SU-DHL-6 (cell line): ENCODE measurements at regions not wholly inside any gene's neighbourhood (a gene's known extent, or its start where the extent isn't known, plus 50 kb on each side); places are given as distances from the start of the nearest gene placed in this dataset.

Experiments used
- H2AFZ ChIP-seq: fragments of 200-600 bp; sonication (generic); 2 replicates; pipeline ENCODE4 v1.6.1; 2014; ENCODE audit warnings: low read depth, mild to moderate bottlenecking, moderate library complexity, mixed read lengths, antibody characterized with exemption, low read length; ENCODE audit not compliant: severe bottlenecking
- H3F3A ChIP-seq: fragments of 200-600 bp; shearing (Covaris generic); 2 replicates; pipeline ENCODE4 v1.6.0; 2016; ENCODE audit warnings: antibody characterized with exemption, mild to moderate bottlenecking; ENCODE audit not compliant: insufficient read depth
- H3K27ac ChIP-seq: fragments of 200-600 bp; sonication (generic); 2 replicates; pipeline ENCODE4 v1.5.1; 2016; ENCODE audit warnings: low read depth, mild to moderate bottlenecking, low read length, moderate library complexity, mixed read lengths
- H3K27me3 ChIP-seq: fragments of 200-600 bp; sonication (generic), shearing (Covaris generic); 2 replicates; pipeline ENCODE4 v1.6.0; 2014; ENCODE audit warnings: mild to moderate bottlenecking, low read length
- H3K36me3 ChIP-seq: fragments of 200-600 bp; sonication (generic); 2 replicates; pipeline ENCODE4 v1.6.1; 2014; ENCODE audit warnings: mild to moderate bottlenecking, low read length, mixed read lengths
- H3K4me2 ChIP-seq: fragments of 300-600, 200-600 bp; shearing (Covaris generic), sonication (generic); 2 replicates; pipeline ENCODE4 v1.6.0; 2014; ENCODE audit warnings: low read length, low read depth, mild to moderate bottlenecking; ENCODE audit not compliant: poor library complexity, severe bottlenecking
- H3K4me3 ChIP-seq: fragments of 200-600 bp; sonication (generic); 2 replicates; pipeline ENCODE4 v1.5.1; 2014; ENCODE audit warnings: antibody characterized with exemption, low read length, mild to moderate bottlenecking, mixed read lengths; ENCODE audit not compliant: insufficient read depth, poor library complexity, severe bottlenecking
- H3K79me2 ChIP-seq: fragments of 200-600 bp; sonication (generic); 2 replicates; pipeline ENCODE4 v1.6.1; 2014; ENCODE audit warnings: mild to moderate bottlenecking, low read length, moderate library complexity; ENCODE audit not compliant: insufficient read depth
- H3K9ac ChIP-seq: fragments of 200-600 bp; sonication (generic); 2 replicates; pipeline ENCODE4 v1.7.0; 2014; ENCODE audit warnings: mild to moderate bottlenecking, low read length
- H3K9me2 ChIP-seq: fragments of 200-600 bp; sonication (generic); replicated peaks from 2 replicates; pipeline ENCODE4 v1.6.1; 2014; ENCODE audit warnings: low read length; ENCODE audit not compliant: insufficient read depth
- H3K9me3 ChIP-seq: fragments of 200-600 bp; sonication (generic); 2 replicates; pipeline ENCODE4 v1.6.1; 2014; ENCODE audit warnings: low read length, mixed read lengths; ENCODE audit not compliant: insufficient read depth
- H4K20me1 ChIP-seq: fragments of 200-600 bp; sonication (generic); 2 replicates; pipeline ENCODE4 v1.6.1; 2014; ENCODE audit warnings: low read depth, mild to moderate bottlenecking, antibody characterized with exemption, low read length, moderate library complexity, mixed read lengths
- EZH2phosphoT487 ChIP-seq: fragments of 200-600 bp; sonication (generic), shearing (Covaris generic); conservative IDR thresholded peaks from 2 replicates; pipeline ENCODE4 v1.6.1; 2018; ENCODE audit warnings: mild to moderate bottlenecking, antibody characterized with exemption, low read length, moderate library complexity, mixed read lengths
- TF ChIP-seq, protein P1 (sequence below): fragments of 200-600 bp; sonication (generic); IDR thresholded peaks from one replicate; pipeline ENCODE4 v1.5.1; 2017; ENCODE audit warnings: antibody characterized with exemption, mild to moderate bottlenecking, low read length, moderate library complexity; ENCODE audit not compliant: insufficient read depth, poor library complexity, severe bottlenecking

DNA sequence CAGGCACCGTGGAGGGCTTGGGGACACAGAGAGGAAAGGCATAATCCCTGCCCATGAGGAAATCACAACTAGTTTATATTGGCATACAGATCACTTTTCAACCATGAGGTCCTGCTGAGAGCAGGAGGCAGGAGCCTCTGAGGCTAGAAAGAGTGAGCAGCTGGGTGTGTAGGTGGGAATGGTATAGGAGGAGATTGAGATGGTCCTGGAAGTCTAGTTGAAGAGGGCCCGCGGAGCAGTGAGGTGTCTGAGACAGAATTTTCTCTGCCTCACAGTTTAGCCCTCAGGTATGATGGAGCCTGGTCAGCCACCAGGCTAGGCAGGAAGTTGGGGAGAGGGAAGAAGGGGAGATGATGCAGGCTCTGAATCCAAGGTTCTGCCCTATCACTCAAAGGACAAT, 54.7 kb upstream of the JDP2 start:
- no peak overlapping the region for H3K4me3 ChIP-seq
- H3K9me3 ChIP-seq = no peaks in the 10 kb centered on the region
- H3K4me2 ChIP-seq = no peak overlapping the region
- no peak for TF ChIP-seq EZH2phosphoT487
- TF ChIP-seq, protein P1, sequence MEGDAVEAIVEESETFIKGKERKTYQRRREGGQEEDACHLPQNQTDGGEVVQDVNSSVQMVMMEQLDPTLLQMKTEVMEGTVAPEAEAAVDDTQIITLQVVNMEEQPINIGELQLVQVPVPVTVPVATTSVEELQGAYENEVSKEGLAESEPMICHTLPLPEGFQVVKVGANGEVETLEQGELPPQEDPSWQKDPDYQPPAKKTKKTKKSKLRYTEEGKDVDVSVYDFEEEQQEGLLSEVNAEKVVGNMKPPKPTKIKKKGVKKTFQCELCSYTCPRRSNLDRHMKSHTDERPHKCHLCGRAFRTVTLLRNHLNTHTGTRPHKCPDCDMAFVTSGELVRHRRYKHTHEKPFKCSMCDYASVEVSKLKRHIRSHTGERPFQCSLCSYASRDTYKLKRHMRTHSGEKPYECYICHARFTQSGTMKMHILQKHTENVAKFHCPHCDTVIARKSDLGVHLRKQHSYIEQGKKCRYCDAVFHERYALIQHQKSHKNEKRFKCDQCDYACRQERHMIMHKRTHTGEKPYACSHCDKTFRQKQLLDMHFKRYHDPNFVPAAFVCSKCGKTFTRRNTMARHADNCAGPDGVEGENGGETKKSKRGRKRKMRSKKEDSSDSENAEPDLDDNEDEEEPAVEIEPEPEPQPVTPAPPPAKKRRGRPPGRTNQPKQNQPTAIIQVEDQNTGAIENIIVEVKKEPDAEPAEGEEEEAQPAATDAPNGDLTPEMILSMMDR = no peak
- H4K20me1 ChIP-seq = no peaks in the 10 kb centered on the region
- H3K27me3 ChIP-seq = no peaks in the 10 kb centered on the region
- H3K36me3 ChIP-seq = no peaks in the 10 kb centered on the region
- H3K9ac ChIP-seq = no peak overlapping the region
- H3F3A ChIP-seq = no peaks in the 10 kb centered on the region
- no peaks in the 10 kb centered on the region for H3K9me2 ChIP-seq
- no peak overlapping the region for H2AFZ ChIP-seq
- no peaks in the 10 kb centered on the region for H3K79me2 ChIP-seq
- no peak overlapping the region for H3K27ac ChIP-seq

DNA sequence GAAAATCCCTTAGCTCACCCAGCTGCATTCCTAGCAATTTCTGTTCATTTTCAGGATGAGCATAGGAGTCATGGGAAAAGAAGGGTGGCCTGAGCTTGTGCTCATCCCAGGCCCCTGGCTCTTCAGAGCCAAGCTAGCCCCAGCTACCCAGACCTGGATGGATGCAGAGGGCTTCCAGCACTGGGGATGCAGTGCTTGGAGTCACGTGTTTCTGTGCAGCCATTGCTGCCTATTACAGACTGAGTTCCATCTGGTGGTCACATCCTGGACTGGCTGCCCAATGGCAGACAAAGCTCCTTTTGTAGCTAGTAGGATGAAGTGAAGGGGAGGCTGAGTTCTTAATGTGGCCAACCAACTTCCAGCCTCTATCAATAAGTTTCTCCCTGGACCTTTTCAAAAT, 54.2 kb upstream of the JDP2 start:
- no peak overlapping the region for H3K27ac ChIP-seq
- TF ChIP-seq, protein P1 = no peak
- no peak for TF ChIP-seq EZH2phosphoT487
- no peak overlapping the region for H2AFZ ChIP-seq
- no peak overlapping the region for H3K4me2 ChIP-seq
- no peaks in the 10 kb centered on the region for H3K9me2 ChIP-seq
- H3F3A ChIP-seq = no peaks in the 10 kb centered on the region
- H4K20me1 ChIP-seq = no peaks in the 10 kb centered on the region
- H3K27me3 ChIP-seq = no peaks in the 10 kb centered on the region
- H3K9ac ChIP-seq = no peak overlapping the region
- H3K9me3 ChIP-seq = no peaks in the 10 kb centered on the region
- H3K36me3 ChIP-seq = no peaks in the 10 kb centered on the region
- no peaks in the 10 kb centered on the region for H3K79me2 ChIP-seq
- no peak overlapping the region for H3K4me3 ChIP-seq

DNA sequence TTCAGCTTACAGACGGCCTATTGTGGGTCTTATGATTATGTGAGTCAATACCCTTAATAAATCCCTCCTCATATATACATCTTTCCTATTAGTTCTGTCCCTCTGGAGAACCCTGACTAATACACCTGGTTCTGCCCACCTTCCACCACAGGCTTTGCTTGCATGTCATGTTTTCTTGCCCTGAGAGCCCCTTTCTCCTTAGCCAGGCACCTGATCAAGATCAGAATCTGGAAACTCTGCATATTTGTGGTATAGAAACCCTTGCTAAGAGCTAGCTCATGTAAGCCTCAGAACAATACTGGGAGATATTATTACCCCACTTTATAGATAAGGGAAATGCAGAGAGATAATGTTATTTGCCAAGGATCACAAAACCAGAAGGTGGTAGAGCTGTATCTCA, 52.9 kb upstream of the JDP2 start:
- Histone ChIP-seq H4K20me1 (no peaks in the 10 kb centered on the region), H3K4me2 (no peak overlapping the region), H3K27me3 (no peaks in the 10 kb centered on the region), H3F3A (no peaks in the 10 kb centered on the region), H3K9me3 (no peaks in the 10 kb centered on the region), H3K36me3 (no peaks in the 10 kb centered on the region), H2AFZ (no peak overlapping the region), H3K27ac (no peak overlapping the region), H3K4me3 (no peak overlapping the region), H3K79me2 (no peaks in the 10 kb centered on the region), H3K9ac (no peak overlapping the region), H3K9me2 (no peaks in the 10 kb centered on the region)
- no peak for TF ChIP-seq EZH2phosphoT487
- TF ChIP-seq, protein P1 = no peak

- Histone ChIP-seq H3K9me3 (no peaks in the 10 kb centered on the region), H3K4me2 (no peak overlapping the region), H3K9me2 (no peaks in the 10 kb centered on the region), H3K4me3 (no peak overlapping the region), H3K36me3 (no peaks in the 10 kb centered on the region), H4K20me1 (no peaks in the 10 kb centered on the region), H3K27ac (no peak overlapping the region), H3K27me3 (no peaks in the 10 kb centered on the region), H3F3A (no peaks in the 10 kb centered on the region), H2AFZ (no peak overlapping the region), H3K9ac (no peak overlapping the region), H3K79me2 (no peaks in the 10 kb centered on the region)
- TF ChIP-seq, protein P1 = no peak
- no peak for TF ChIP-seq EZH2phosphoT487
Measured at GRCh38 chr14:75375983-75376382, 51.8 kb upstream of the JDP2 start.
